Urinary bladder (tissue), 3 donors: ENCODE measurements at regions not wholly inside any gene's neighbourhood (a gene's known extent, or its start where the extent isn't known, plus 50 kb on each side); places are given as distances from the start of the nearest gene placed in this dataset.

ENCODE experiments used
- DNase-seq: peaks from one replicate; pipeline ENCODE4 v3.0.0-alpha.2; 2015; ENCODE audit errors: extremely low spot score
- H3K27ac ChIP-seq: one replicate; pipeline ENCODE4 v1.5.1; 2013; ENCODE audit warnings: low read depth, mild to moderate bottlenecking, moderate library complexity
- H3K36me3 ChIP-seq: one replicate; pipeline ENCODE4 v1.6.1; 2013; ENCODE audit warnings: mild to moderate bottlenecking, moderate library complexity; ENCODE audit not compliant: insufficient read depth
- H3K4me1 ChIP-seq: one replicate; pipeline ENCODE4 v1.6.1; 2013; ENCODE audit warnings: mild to moderate bottlenecking, moderate library complexity; ENCODE audit not compliant: insufficient read depth
- H3K4me3 ChIP-seq: one replicate; pipeline ENCODE4 v1.5.1; 2013; ENCODE audit warnings: low read depth, low read length
- WGBS: extraction: QIAGEN DNeasy Blood & Tissue Kit; methylation state at CpG from one replicate; pipeline ENCODE4 v1.1.7; 2013; 5-methylcytosine and 5-hydroxymethylcytosine counted together
- donor health status: healthy with polysubstance abuse.
- donor health status: healthy.

- no peaks in the 10 kb centered on the region for H3K4me1 ChIP-seq
- no peak for DNase-seq
- H3K4me3 ChIP-seq: no peak overlapping the region
- no peak overlapping the region for H3K27ac ChIP-seq
- no peaks in the 10 kb centered on the region for H3K36me3 ChIP-seq
- 88% methylated on average over 10 of the region's 10 CpGs for WGBS
Measured at GRCh38 chr1:234901491-234902049, 227.1 kb downstream of the TOMM20 start.

GRCh38 chr1:234900595-234900994 is 228.0 kb downstream of the TOMM20 start:
- 93% methylated on average over 3 of the region's 3 CpGs for WGBS
- Histone ChIP-seq H3K36me3 (no peaks in the 10 kb centered on the region), H3K27ac (no peak overlapping the region), H3K4me1 (no peaks in the 10 kb centered on the region), H3K4me3 (no peak overlapping the region)
- DNase-seq: no peak

- Histone ChIP-seq H3K27ac (no peak overlapping the region), H3K4me3 (no peak overlapping the region), H3K4me1 (no peaks in the 10 kb centered on the region), H3K36me3 (no peaks in the 10 kb centered on the region)
- 88% methylated on average over 13 of the region's 13 CpGs for WGBS
- no peak for DNase-seq
Measured at GRCh38 chr1:234899730-234900072, 228.9 kb downstream of the TOMM20 start.

- WGBS: 76% methylated on average over 11 of the region's 11 CpGs
- Histone ChIP-seq H3K4me1 (no peaks in the 10 kb centered on the region), H3K36me3 (no peaks in the 10 kb centered on the region), H3K27ac (no peak overlapping the region), H3K4me3 (no peak overlapping the region)
- no peak for DNase-seq
Measured at GRCh38 chr1:234899041-234899729, 229.5 kb downstream of the TOMM20 start.

GRCh38 chr1:234898455-234899033 is 230.1 kb downstream of the TOMM20 start:
- H3K27ac ChIP-seq: no peak overlapping the region
- no peaks in the 10 kb centered on the region for H3K36me3 ChIP-seq
- DNase-seq: no peak
- H3K4me3 ChIP-seq: no peak overlapping the region
- no peaks in the 10 kb centered on the region for H3K4me1 ChIP-seq
- 93% methylated on average over 9 of the region's 9 CpGs for WGBS

- Histone ChIP-seq H3K4me3 (no peak overlapping the region), H3K36me3 (no peaks in the 10 kb centered on the region), H3K4me1 (no peaks in the 10 kb centered on the region), H3K27ac (no peak overlapping the region)
- no peak for DNase-seq
- 84% methylated on average over 10 of the region's 10 CpGs for WGBS
Measured at GRCh38 chr1:234897754-234898454, 230.7 kb downstream of the TOMM20 start.

- no peaks in the 10 kb centered on the region for H3K4me1 ChIP-seq
- DNase-seq: no peak
- no peaks in the 10 kb centered on the region for H3K36me3 ChIP-seq
- 54% methylated on average over 4 of the region's 4 CpGs for WGBS
- no peak overlapping the region for H3K4me3 ChIP-seq
- H3K27ac ChIP-seq: no peak overlapping the region
Measured at GRCh38 chr1:234897390-234897749, 231.3 kb downstream of the TOMM20 start.

- Histone ChIP-seq H3K4me1 (no peaks in the 10 kb centered on the region), H3K27ac (no peak overlapping the region), H3K36me3 (no peaks in the 10 kb centered on the region), H3K4me3 (no peak overlapping the region)
- WGBS: 85% methylated on average over 15 of the region's 15 CpGs
- DNase-seq: no peak
Measured at GRCh38 chr1:234896477-234897389, 231.9 kb downstream of the TOMM20 start.

- Histone ChIP-seq H3K4me3 (no peak overlapping the region), H3K4me1 (no peaks in the 10 kb centered on the region), H3K27ac (no peak overlapping the region), H3K36me3 (no peaks in the 10 kb centered on the region)
- DNase-seq: no peak
- 83% methylated on average over 11 of the region's 11 CpGs for WGBS
Measured at GRCh38 chr1:234893725-234894630, 234.7 kb downstream of the TOMM20 start.

GRCh38 chr1:234893359-234893724 is 235.3 kb downstream of the TOMM20 start:
- Histone ChIP-seq H3K4me1 (no peaks in the 10 kb centered on the region), H3K27ac (no peak overlapping the region), H3K36me3 (no peaks in the 10 kb centered on the region), H3K4me3 (no peak overlapping the region)
- 88% methylated on average over 6 of the region's 6 CpGs for WGBS
- no peak for DNase-seq

- Histone ChIP-seq H3K27ac (no peak overlapping the region), H3K36me3 (no peaks in the 10 kb centered on the region), H3K4me1 (no peaks in the 10 kb centered on the region), H3K4me3 (no peak overlapping the region)
- DNase-seq: no peak
- WGBS: 92% methylated on average over 4 of the region's 4 CpGs
Measured at GRCh38 chr1:234892642-234893041, 236.0 kb downstream of the TOMM20 start.

GRCh38 chr1:234891427-234891826 is 237.2 kb downstream of the TOMM20 start:
- H3K36me3 ChIP-seq: no peaks in the 10 kb centered on the region

More at GRCh38 chr1:234891427-234891826, 237.2 kb downstream of the TOMM20 start:
- Histone ChIP-seq H3K4me3 (no peak overlapping the region), H3K27ac (no peak overlapping the region), H3K4me1 (no peaks in the 10 kb centered on the region)
- WGBS: 78% methylated on average over 3 of the region's 3 CpGs
- no peak for DNase-seq
